HepG2 (cell line): ENCODE measurements at regions not wholly inside any gene's neighbourhood (a gene's known extent, or its start where the extent isn't known, plus 50 kb on each side); places are given as distances from the start of the nearest gene placed in this dataset.
A peak's percentile ranks its signal among the peaks of the same experiment; 100 is the strongest.

ENCODE experiments used
- ATAC-seq: fragments of 200-7000 bp; cut with Tn5 transposase; 3 replicates; pipeline ENCODE4 v1.9.1; 2020; ENCODE audit warnings: mild to moderate bottlenecking, moderate library complexity
- BruUV-seq: library from RNA; stranded (reverse); fragments of 400-500 nt; replicated peaks from 2 replicates; lab custom pipeline; 2021; lab: Mats Ljungman, UMichigan
- CTCF ChIA-PET: fragments of 300-600 bp; formaldehyde crosslinking; extraction: SDS; loops from one replicate; lab custom pipeline; 2021; ENCODE audit warnings: low total read pairs, inconsistent platforms, low intra/inter-chr PET ratio; lab: Yijun Ruan, JAX
- POLR2A ChIA-PET: fragments of 350-600 bp; sonication (Branson Sonifier 250); formaldehyde crosslinking; loops from one replicate; lab custom pipeline; 2020; ENCODE audit warnings: antibody characterized with exemption, inconsistent platforms; lab: Yijun Ruan, JAX
- DNase-seq: peaks from one replicate; pipeline ENCODE4 v3.0.0-alpha.2; 2015; ENCODE audit warnings: low spot score
- FAIRE-seq: peaks from 3 replicates; lab custom pipeline; 2011; peaks lifted over from hg19 to GRCh38; lab: Jason Lieb, UNC
- H2AFZ ChIP-seq: one replicate; pipeline ENCODE4 v1.6.1; 2011; ENCODE audit warnings: low read length, inconsistent platforms
- H3K27ac ChIP-seq: fragments of 300-600 bp; 3 replicates; pipeline ENCODE4 v1.8.0; 2011; ENCODE audit warnings: mixed run types, mild to moderate bottlenecking, mixed read lengths, low read length, inconsistent platforms; ENCODE audit not compliant: insufficient read depth; ENCODE audit errors: extremely low read length
- H3K27me3 ChIP-seq, 2 experiments: fragments of 200-600 bp in 1 of 2; 2 replicates in 1 of 2; 3 replicates in 1 of 2; pipeline versions ENCODE4 v1.6.0 to v1.8.0; 2011; ENCODE audit warnings: low read length in 2 of 2, mild to moderate bottlenecking in 2 of 2, moderate library complexity in 2 of 2, inconsistent platforms in 1 of 2; ENCODE audit not compliant: insufficient read depth in 2 of 2, control insufficient read depth in 1 of 2
- H3K36me3 ChIP-seq, 2 experiments: fragments of 200-600 bp in 1 of 2; replicated peaks in 1 of 2; 2 replicates in 1 of 2; 3 replicates in 1 of 2; pipeline versions ENCODE4 v1.5.1 to v1.8.0; 2011; ENCODE audit warnings: low read length in 2 of 2, inconsistent platforms in 1 of 2; ENCODE audit not compliant: insufficient read depth in 2 of 2, control insufficient read depth in 1 of 2
- H3K4me1 ChIP-seq: 2 replicates; pipeline ENCODE4 v1.5.1; 2012; ENCODE audit warnings: low read length, inconsistent platforms; ENCODE audit not compliant: insufficient read depth
- H3K4me2 ChIP-seq: 2 replicates; pipeline ENCODE4 v1.6.0; 2011; ENCODE audit warnings: low read depth, low read length, inconsistent platforms
- H3K4me3 ChIP-seq, 3 experiments: fragments of 200-600 bp in 1 of 3; sonication (generic), shearing (Covaris generic) in 1 of 3; replicated peaks in 1 of 3; 2 replicates each; pipeline ENCODE4 v1.5.1; 2011 to 2016; ENCODE audit warnings: low read length in 3 of 3, inconsistent platforms in 2 of 3, low read depth in 2 of 3, mild to moderate bottlenecking in 2 of 3, control low read depth in 1 of 3, mixed read lengths in 1 of 3; ENCODE audit not compliant: insufficient read depth in 1 of 3
- H3K79me2 ChIP-seq: one replicate; pipeline ENCODE4 v1.6.1; 2011; ENCODE audit warnings: low read length, inconsistent platforms; ENCODE audit not compliant: insufficient read depth
- H3K9ac ChIP-seq: 2 replicates; pipeline ENCODE4 v1.6.0; 2011; ENCODE audit warnings: mild to moderate bottlenecking, low read depth, low read length, inconsistent platforms; ENCODE audit not compliant: insufficient read depth
- H3K9me3 ChIP-seq: 2 replicates; pipeline ENCODE4 v1.5.1; 2012; ENCODE audit warnings: mild to moderate bottlenecking, low read length
- H4K20me1 ChIP-seq: 2 replicates; pipeline ENCODE4 v1.6.0; 2011; ENCODE audit warnings: inconsistent platforms, mild to moderate bottlenecking, low read length, moderate library complexity; ENCODE audit not compliant: insufficient read depth
- CEBPB ChIP-seq: IDR thresholded peaks from 2 replicates; pipeline ENCODE4 v1.6.1; 2011; ENCODE audit warnings: low read depth, low read length, improper control_type of control experiment, borderline replicate concordance
- GFI1 ChIP-seq: sonication (generic); formaldehyde crosslinking; IDR thresholded peaks from 2 replicates; pipeline ENCODE4 v1.5.0; 2020; ENCODE audit warnings: missing genetic modification reagents, mild to moderate bottlenecking, borderline replicate concordance
- SKI ChIP-seq: fragments of 450-650 bp; IDR thresholded peaks from one replicate; pipeline ENCODE4 v1.6.1; 2018; ENCODE audit warnings: mild to moderate bottlenecking; ENCODE audit not compliant: partially characterized antibody
- XRCC5 ChIP-seq: fragments of 200-400 bp; formaldehyde crosslinking; optimal IDR thresholded peaks from 2 replicates; pipeline ENCODE3; 2017; ENCODE audit warnings: mild to moderate bottlenecking, low read length
- WGBS: methylation state at CpG from one replicate; pipeline ENCODE4 v1.1.6; 2017; ENCODE audit warnings: low lambda C conversion rate; 5-methylcytosine and 5-hydroxymethylcytosine counted together
- in situ Hi-C: cut with HindIII; loops from 2 replicates; pipeline ENCODE4 v1.10.0; 2017; ENCODE audit warnings: low pct_unique_long_range_greater_than_20kb; ENCODE audit not compliant: extremely low pct_ligation_motif_present
- intact Hi-C: fragments of 100-400 bp; cut with micrococcal nuclease; formaldehyde crosslinking; loops from one replicate; pipeline ENCODE4 v1.10.0; 2022; ENCODE audit not compliant: unreplicated experiment
- TF ChIP-seq, protein P1 (sequence below): IDR thresholded peaks from 2 replicates; pipeline ENCODE4 v1.6.1; 2016; ENCODE audit warnings: low read depth, borderline replicate concordance

DNA sequence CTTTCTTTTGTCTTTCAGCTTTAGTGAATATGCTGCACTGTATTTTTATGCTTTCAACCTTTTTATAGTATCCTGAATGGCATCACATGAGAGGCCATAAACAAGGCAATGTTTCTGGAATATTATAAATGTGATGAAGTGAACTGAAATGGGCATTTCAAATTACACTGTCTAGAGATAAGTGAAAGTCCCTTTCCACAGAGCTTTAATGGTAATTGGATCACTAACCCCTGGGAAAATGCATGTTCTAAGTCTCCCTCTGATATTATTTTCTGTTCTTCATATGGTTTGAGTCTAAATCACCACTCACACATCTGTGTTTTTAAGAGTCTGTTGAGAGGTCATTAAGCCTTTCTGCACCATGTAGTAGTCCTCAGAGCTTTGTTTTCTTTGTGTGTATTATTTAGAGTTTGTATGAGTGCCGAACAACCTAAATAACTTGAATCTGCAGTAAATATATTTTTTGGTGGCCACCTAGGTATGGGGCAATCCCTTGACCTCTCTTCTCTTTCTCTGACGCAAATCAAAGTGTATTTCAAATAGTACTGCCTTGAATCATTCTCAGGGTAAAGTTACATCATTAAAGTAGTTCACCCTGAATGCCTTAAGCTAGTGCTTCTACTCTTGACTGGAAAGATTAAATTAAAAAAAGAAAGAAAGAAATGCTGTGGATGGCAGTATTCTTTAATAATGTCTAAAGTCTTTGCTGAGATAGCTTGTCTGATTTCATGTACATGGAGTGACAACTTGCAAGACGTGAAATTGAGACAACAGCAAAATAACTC, 1931.0 kb upstream of the CDH6 start:
- 9% methylated on average over 3 of the region's 3 CpGs for WGBS
- FAIRE-seq, result no peak
- ATAC-seq, result no peak
- ChIA-PET POLR2A (no interaction called here), CTCF (no interaction called here)
- Histone ChIP-seq H3K27ac (no peak overlapping the region), H3K4me3 (no peak overlapping the region), H3K36me3 (no peaks in the 10 kb centered on the region), H3K4me1 (no peaks in the 10 kb centered on the region), H3K4me2 (no peak overlapping the region), H3K27me3 (no peaks in the 10 kb centered on the region; a peak in 1 of 5 replicates), H3K9ac (no peak overlapping the region), H2AFZ (no peak overlapping the region), H3K79me2 (no peaks in the 10 kb centered on the region), H4K20me1 (no peaks in the 10 kb centered on the region), H3K9me3 (no peaks in the 10 kb centered on the region)
- no peak for DNase-seq
- intact Hi-C loops, result no loop called here
- no TSS peak for BruUV-seq
- TF ChIP-seq GFI1, result no peak
- TF ChIP-seq SKI, result no peak
- in situ Hi-C loops, result no loop called here

DNA sequence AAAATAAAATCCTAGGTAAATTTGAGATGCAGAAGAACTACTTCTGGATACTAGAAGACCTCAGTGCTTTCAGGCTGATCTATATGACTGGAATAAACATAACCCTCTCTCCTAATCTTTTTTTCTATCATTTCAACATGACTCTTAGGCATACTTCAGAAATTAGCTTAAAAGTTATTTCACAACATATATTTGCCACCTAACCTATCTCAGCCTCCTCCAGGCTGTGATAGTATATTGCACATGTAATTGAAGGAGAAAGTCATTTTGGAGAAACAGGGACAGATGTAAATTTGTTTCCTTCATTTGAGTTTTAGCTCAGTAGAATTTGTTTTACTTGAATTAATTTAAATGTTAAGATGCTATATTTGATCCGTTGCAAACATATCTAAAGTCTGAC, 1932.3 kb upstream of the CDH6 start:
- ChIA-PET POLR2A (no interaction called here), CTCF (no interaction called here)
- no peak overlapping the region for H3K4me2 ChIP-seq
- no peaks in the 10 kb centered on the region for H3K36me3 ChIP-seq
- H3K4me1 ChIP-seq, result no peaks in the 10 kb centered on the region
- TF ChIP-seq CEBPB, result 0 out of 2 replicates have a peak, but pooled peaks have one; percentile 17
- TF ChIP-seq, protein P1, sequence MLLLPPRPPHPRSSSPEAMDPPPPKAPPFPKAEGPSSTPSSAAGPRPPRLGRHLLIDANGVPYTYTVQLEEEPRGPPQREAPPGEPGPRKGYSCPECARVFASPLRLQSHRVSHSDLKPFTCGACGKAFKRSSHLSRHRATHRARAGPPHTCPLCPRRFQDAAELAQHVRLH (CRISPR knock-in tag), result no peak
- TF ChIP-seq XRCC5, result no peak
- H3K27me3 ChIP-seq, result no peaks in the 10 kb centered on the region; a peak in 1 of 5 replicates
- H3K9ac ChIP-seq, result no peak overlapping the region
- WGBS, result 0% methylated on average over 1 of the region's 1 CpG
- intact Hi-C loops (no loop called here), in situ Hi-C loops (no loop called here)
- FAIRE-seq, result no peak
- no peak overlapping the region for H3K27ac ChIP-seq
- no peaks in the 10 kb centered on the region for H3K79me2 ChIP-seq
- H3K9me3 ChIP-seq, result no peaks in the 10 kb centered on the region
- H4K20me1 ChIP-seq, result no peaks in the 10 kb centered on the region
- no peak overlapping the region for H3K4me3 ChIP-seq
- no peak overlapping the region for H2AFZ ChIP-seq
- no peak for ATAC-seq
- no peak for DNase-seq
- no TSS peak for BruUV-seq
